ENCODE measurements at regions not wholly inside any gene's neighbourhood (a gene's known extent, or its start where the extent isn't known, plus 50 kb on each side); places are given as distances from the start of the nearest gene placed in this dataset.
A peak's percentile ranks its signal among the peaks of the same experiment; 100 is the strongest.

DNA sequence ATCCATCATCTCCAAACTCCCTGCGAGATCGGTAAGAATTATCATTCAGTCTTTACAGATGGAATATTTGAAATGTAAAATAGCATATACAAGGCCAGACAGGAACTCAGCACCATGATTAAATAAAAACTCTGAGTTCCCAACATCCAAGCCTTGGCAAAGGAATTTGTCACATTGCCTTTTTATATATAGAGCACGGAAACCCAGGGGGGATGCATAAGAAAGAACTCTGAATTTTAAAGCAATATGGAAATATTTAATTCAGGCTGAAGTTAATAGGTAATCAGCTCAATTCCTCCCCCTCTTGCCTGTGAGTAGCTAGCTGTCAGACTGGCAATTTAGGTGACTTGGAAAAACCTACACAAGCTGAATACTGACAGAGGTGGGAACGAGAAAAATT lies 217.9 kb upstream of the KCNMB2 start:
- H3K4me3 ChIP-seq (ENCODE audit: low read depth, low read length), result no peak overlapping the region
- TF ChIP-seq, protein P1, sequence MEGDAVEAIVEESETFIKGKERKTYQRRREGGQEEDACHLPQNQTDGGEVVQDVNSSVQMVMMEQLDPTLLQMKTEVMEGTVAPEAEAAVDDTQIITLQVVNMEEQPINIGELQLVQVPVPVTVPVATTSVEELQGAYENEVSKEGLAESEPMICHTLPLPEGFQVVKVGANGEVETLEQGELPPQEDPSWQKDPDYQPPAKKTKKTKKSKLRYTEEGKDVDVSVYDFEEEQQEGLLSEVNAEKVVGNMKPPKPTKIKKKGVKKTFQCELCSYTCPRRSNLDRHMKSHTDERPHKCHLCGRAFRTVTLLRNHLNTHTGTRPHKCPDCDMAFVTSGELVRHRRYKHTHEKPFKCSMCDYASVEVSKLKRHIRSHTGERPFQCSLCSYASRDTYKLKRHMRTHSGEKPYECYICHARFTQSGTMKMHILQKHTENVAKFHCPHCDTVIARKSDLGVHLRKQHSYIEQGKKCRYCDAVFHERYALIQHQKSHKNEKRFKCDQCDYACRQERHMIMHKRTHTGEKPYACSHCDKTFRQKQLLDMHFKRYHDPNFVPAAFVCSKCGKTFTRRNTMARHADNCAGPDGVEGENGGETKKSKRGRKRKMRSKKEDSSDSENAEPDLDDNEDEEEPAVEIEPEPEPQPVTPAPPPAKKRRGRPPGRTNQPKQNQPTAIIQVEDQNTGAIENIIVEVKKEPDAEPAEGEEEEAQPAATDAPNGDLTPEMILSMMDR (conservative IDR thresholded peaks at IDR 0.05; ENCODE audit: low read depth, low read length), result no peak
- DNase-seq (ENCODE audit: low read depth), result no peak

DNA sequence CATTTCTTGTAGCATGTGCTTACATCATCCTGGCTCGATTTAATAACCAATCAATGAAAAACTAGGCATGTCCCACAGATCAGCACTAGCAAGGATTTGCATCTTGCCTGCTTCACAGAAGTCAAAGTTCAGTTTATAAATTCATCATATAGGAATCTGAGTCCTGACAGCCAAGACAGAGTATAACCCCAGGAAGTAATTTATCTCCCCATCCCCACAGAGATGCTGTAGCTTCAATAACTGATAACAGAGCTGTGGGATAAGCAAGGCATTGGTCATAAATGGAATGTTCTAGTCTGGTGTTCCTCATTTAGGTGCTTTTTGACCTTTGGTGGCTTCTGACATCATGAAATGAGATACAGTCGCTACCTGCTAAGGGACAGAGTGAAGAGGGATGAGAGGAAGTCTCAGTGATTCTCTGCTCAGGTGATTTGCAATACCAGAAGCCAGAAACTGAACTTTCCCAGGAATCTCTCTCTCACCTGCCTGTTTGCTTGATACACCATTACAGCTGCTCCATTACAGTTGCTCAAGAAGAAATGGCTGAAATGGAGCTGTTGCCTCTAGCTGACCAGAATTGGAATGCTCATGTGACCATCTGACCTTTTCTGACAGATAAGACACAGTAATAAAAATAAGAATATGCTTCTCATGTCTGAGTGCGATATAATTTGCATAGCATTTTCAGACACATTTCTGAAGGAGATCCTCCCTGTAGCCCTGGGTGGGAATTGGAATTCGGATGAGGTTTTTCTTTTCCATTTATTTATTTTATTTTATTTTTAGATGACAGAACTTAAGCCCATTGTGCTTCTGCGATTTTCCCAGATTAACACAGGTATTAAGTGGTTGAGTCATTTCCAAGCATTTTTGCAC lies 217.1 kb upstream of the KCNMB2 start:
- TF ChIP-seq, protein P1 (conservative IDR thresholded peaks at IDR 0.05; ENCODE audit: low read depth, low read length), result no peak
- DNase-seq (ENCODE audit: low read depth), result peak; percentile 42
- H3K4me3 ChIP-seq (ENCODE audit: low read depth, low read length), result no peak overlapping the region

DNA sequence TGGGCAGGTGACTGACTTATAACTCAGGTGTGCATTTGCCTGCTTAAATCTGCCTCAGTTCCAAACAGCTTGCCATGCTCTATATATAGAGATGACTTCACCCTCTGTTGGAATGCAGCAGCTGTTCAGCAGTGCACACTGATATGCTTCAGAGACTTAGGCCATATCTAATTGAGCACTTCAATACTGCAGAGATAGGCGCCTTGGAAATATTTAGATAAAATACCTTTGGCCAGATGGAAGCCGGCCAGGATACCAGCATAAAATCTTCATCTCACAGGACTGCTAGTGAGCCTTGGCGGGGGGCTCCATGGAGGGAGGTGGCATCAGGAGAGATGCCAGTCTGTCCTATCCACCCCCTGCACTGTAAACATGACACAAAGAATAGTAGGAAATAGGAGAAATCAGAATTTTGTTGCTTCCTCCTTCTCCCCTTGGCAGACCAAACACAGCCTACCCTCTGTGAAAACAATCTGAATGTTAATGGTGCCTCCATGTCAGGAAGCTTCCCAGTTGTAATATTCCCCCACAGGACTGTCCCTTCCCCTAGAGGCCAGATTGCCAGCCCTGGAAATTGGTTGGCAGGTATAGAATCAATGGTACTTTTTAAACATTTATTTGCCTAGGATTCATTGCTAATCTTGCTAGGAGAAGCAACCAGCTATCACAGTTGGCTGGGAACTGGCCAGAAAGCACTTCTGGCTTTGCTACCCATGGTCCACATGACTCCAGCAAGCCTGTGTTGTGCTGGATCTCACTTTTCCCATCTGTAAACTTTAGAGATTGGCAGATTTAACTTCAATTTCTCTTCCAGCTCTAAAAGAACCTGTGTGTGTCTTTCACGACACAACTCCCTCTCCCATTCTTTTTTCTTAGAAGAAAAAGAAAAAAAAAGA lies 215.5 kb upstream of the KCNMB2 start:
- DNase-seq (ENCODE audit: low read depth), result peak; percentile 88
- no peak overlapping the region for H3K4me3 ChIP-seq (ENCODE audit: low read depth, low read length)
- TF ChIP-seq, protein P1 (conservative IDR thresholded peaks at IDR 0.05; ENCODE audit: low read depth, low read length), result no peak

DNA sequence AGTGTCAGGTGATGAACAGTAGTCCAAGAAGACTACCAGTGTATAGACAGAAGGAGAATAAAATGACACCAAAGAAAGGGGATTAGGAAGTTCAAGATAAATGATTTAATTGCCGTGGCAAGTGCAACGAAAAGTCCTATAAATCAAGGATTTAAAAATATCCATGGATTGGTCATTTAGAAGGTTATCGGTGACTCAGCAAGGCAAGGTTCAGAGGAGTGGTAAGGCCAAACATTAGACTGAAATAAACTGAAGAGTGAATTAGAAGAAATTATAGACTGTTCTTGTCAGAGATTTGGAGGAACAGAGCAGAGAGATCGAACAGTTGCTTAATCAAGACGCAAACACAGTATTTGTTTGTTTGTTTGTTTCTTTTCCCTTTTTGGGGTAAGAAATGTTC lies 211.9 kb upstream of the KCNMB2 start:
- TF ChIP-seq, protein P1 (conservative IDR thresholded peaks at IDR 0.05; ENCODE audit: low read depth, low read length), result no peak
- DNase-seq (ENCODE audit: low read depth), result no peak

DNA sequence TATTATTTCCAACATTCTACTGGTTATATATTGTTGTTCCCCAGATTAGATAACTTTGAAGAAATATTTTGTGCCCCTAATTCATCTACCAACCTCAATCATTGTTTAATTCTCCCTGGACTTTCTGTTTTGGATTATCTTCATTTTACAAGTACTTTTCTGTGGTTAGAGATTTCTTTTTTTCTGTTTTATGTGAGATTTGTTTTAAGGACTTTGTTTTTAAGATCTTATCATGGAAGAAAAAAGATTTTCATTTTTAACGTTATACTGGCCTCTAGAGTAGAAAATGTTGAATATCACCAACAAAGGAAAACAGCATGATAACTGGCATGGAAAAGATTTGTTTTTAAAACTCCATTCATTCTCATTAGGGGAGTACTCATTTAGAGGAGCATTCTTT lies 210.9 kb upstream of the KCNMB2 start:
- peak; percentile 81 for DNase-seq (ENCODE audit: low read depth)
- TF ChIP-seq, protein P1 (conservative IDR thresholded peaks at IDR 0.05; ENCODE audit: low read depth, low read length), result peak; percentile 48
- H3K4me3 ChIP-seq (ENCODE audit: low read depth, low read length), result no peak overlapping the region

More for the DNA sequence above, 211.9 kb upstream of the KCNMB2 start:
- H3K4me3 ChIP-seq (ENCODE audit: low read depth, low read length), result no peak overlapping the region

DNA sequence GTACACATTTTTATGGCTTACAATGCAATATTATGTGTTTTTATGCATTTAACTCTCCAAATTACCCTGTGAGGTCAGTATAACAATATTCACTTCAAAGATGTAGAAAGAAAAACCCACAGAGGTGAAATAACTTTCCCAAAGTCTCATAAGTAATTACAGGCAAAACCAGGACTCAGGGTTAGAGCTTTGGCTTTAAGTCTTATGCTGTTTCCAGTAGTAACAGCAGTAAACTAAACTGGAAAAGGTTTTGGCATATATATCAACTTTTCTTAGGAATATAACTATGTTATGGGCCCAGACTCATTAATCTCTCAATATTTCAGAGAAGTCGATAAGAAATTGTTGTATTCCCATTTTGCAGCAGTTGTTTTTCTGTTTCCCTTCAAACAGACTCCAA lies 206.3 kb upstream of the KCNMB2 start:
- no peak overlapping the region for H3K4me3 ChIP-seq (ENCODE audit: low read depth, low read length)
- TF ChIP-seq, protein P1 (conservative IDR thresholded peaks at IDR 0.05; ENCODE audit: low read depth, low read length), result no peak
- no peak for DNase-seq (ENCODE audit: low read depth)

Measured in choroid plexus epithelial cell (primary cell).